GM12873 (cell line): ENCODE measurements at regions not wholly inside any gene's neighbourhood (a gene's known extent, or its start where the extent isn't known, plus 50 kb on each side); places are given as distances from the start of the nearest gene placed in this dataset.
A peak's percentile ranks its signal among the peaks of the same experiment; 100 is the strongest.

ENCODE experiments used
- CTCF ChIP-seq: IDR thresholded peaks from 2 replicates; pipeline ENCODE4 v1.5.1; 2012; ENCODE audit warnings: low read depth, mild to moderate bottlenecking, moderate library complexity, low read length, control low read depth; ENCODE audit not compliant: insufficient read depth; ENCODE audit errors: missing control alignments

GRCh38 chr15:31852933-31853799, 177.1 kb upstream of the CHRNA7 start:
- TF ChIP-seq CTCF: no peak

GRCh38 chr15:31856581-31856980, 173.7 kb upstream of the CHRNA7 start:
- no peak for TF ChIP-seq CTCF

- no peak for TF ChIP-seq CTCF
Measured at GRCh38 chr15:31857194-31857593, 173.1 kb upstream of the CHRNA7 start.

- no peak for TF ChIP-seq CTCF
Measured at GRCh38 chr15:31858026-31858425, 172.3 kb upstream of the CHRNA7 start.

- TF ChIP-seq CTCF: no peak
Measured at GRCh38 chr15:31866248-31866647, 164.1 kb upstream of the CHRNA7 start.

GRCh38 chr15:31867536-31868442, 162.5 kb upstream of the CHRNA7 start:
- TF ChIP-seq CTCF: peak; percentile 83

- no peak for TF ChIP-seq CTCF
Measured at GRCh38 chr15:31869686-31870307, 160.5 kb upstream of the CHRNA7 start.
